Fibroblast of the aortic adventitia (primary cell): ENCODE measurements at regions not wholly inside any gene's neighbourhood (a gene's known extent, or its start where the extent isn't known, plus 50 kb on each side); places are given as distances from the start of the nearest gene placed in this dataset.

Experiments
- DNase-seq: peaks from one replicate; pipeline ENCODE4 v3.0.0-alpha.2; 2010; ENCODE audit warnings: low read depth
- H3K4me3 ChIP-seq: 2 replicates; pipeline ENCODE4 v1.5.1; 2011; ENCODE audit warnings: low read depth, mild to moderate bottlenecking, control low read depth, low read length, moderate library complexity
- CTCF ChIP-seq: IDR thresholded peaks from 2 replicates; pipeline ENCODE4 v1.5.1; 2011; ENCODE audit warnings: mild to moderate bottlenecking, low read length, control low read depth, inconsistent platforms; ENCODE audit not compliant: insufficient read depth

DNA sequence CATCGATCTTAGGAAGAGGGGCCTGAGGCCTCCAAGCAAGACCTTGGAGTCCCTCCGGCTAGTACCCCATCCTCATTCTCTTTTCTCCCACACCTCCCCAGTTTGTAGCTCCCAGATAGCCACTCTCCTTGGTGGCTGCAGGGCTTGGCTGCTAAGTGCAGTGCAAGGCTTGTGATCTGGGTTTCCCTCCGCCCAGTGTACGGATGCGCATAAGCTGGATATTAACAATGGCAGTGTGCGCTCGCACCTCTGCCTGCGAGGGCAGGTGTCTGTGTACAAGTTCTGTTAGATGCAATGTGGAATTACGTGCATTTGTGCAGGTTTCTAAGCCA, 71.0 kb upstream of the TBCA start:
- DNase-seq = no peak
- no peak overlapping the region for H3K4me3 ChIP-seq
- no peak for TF ChIP-seq CTCF

DNA sequence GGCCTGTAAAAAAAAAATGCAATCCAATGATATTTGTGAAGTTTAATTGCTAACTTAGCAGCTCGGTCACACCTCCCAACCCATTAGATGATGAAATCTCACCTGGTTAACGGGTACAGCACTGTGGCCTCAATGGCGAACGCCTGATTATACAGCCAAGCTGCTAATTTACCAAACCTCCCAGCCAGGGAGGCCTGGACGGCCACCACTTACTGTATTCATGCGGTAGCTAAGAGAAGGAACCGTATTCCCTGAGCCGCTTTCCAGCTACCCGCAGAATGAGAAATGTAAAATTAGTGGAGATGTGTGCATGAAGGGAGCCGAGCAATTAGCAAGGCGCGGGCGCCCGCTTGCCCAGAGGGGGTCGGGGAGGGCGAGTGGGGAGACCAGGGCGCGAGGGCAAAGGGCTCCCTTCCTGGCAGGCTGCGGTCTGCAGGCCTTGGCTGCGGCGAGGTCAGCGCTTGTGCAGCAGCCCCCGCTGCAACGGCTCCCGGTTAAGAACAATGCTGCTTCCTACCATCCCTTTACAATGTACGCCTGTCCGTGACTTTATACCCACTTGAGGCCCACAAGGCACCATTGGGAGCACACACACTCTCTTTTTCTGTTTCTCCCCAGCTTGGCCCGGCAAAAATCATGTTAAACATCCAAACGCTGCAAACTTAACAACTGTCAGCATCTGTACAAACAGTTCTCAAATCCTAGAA, 70.4 kb upstream of the TBCA start:
- no peak for TF ChIP-seq CTCF
- H3K4me3 ChIP-seq = no peak overlapping the region
- no peak for DNase-seq

- TF ChIP-seq CTCF = no peak
- no peak for DNase-seq
- H3K4me3 ChIP-seq = no peak overlapping the region
Measured at GRCh38 chr5:77845324-77845646, 69.1 kb upstream of the TBCA start.

DNA sequence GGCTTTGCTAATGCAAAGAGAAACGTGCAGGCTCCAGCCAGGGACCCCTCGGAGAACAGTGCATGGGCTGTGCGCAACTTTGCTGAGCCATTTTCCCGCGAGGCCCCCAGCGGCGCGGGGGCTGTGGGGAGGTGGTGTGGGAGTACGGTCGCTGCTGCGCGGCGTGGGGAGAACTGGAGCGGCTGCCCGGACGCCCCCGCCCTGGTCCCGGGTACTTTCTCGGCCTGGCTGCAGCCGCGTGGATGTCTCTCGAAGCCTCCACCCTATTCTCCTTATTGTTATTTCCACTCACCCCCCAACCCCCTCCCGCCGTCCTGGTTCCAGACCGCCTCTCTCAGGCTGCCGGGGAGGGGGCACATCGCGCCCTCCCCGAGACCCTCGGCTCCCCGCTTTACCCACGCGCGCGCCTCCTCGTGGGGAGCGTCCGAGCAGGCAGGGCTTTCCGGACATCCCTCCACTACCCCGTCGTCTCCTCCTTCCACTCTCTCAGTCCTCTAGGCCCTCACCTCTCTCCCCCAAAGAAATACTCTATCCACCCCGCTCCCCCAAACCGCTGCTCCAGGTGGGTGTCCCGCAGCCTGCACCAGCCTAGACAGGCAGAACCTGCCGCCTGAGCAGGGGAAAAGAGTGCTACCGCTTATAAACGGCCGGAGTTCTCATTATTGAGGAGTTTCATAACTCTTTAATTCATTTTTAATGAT, 68.6 kb upstream of the TBCA start:
- peak; percentile 15 for TF ChIP-seq CTCF
- H3K4me3 ChIP-seq = peak overlapping the region; percentile 57
- no peak for DNase-seq

DNA sequence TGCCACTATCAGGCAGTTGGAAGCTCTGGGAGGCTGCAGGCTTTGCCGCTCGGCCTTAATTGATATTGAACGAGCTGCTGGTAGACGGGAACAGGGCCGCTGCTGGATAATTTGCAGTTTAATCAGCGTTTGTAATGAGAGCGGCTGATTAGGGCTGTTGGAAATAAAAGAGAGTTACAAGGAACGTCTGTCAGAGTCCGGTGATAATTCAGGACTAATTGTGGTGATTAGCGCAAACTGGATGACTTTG, 68.2 kb upstream of the TBCA start:
- peak; percentile 16 for DNase-seq
- TF ChIP-seq CTCF = no peak
- peak overlapping the region; percentile 57 for H3K4me3 ChIP-seq

- no peak for TF ChIP-seq CTCF
- no peak for DNase-seq
- H3K4me3 ChIP-seq = peak overlapping the region; percentile 57
Measured at GRCh38 chr5:77843570-77844372, 67.6 kb upstream of the TBCA start.

GRCh38 chr5:77842243-77842642, 66.1 kb upstream of the TBCA start:
- DNase-seq = peak; percentile 37
- H3K4me3 ChIP-seq = no peak overlapping the region

More at GRCh38 chr5:77842243-77842642, 66.1 kb upstream of the TBCA start:
- no peak for TF ChIP-seq CTCF
